Sigmoid colon (tissue), 3 donors: ENCODE measurements at regions not wholly inside any gene's neighbourhood (a gene's known extent, or its start where the extent isn't known, plus 50 kb on each side); places are given as distances from the start of the nearest gene placed in this dataset.

Experiments
- POLR2A ChIP-seq, 2 donors: fragments of 450-650 bp; IDR thresholded peaks; one replicate each; pipeline ENCODE4 v1.6.1; 2016; ENCODE audit warnings: antibody characterized with exemption in 2 of 2, mild to moderate bottlenecking in 2 of 2, moderate library complexity in 2 of 2
- TF ChIP-seq, protein P1 (sequence below), 4 experiments: fragments of 450-650 bp in 3 of 4; fragments of 200-600 bp in 1 of 4; IDR thresholded peaks; one replicate each; pipeline ENCODE4 v1.5.1; 2016 to 2019; ENCODE audit warnings: antibody characterized with exemption in 4 of 4, mild to moderate bottlenecking in 3 of 4, moderate library complexity in 2 of 4

DNA sequence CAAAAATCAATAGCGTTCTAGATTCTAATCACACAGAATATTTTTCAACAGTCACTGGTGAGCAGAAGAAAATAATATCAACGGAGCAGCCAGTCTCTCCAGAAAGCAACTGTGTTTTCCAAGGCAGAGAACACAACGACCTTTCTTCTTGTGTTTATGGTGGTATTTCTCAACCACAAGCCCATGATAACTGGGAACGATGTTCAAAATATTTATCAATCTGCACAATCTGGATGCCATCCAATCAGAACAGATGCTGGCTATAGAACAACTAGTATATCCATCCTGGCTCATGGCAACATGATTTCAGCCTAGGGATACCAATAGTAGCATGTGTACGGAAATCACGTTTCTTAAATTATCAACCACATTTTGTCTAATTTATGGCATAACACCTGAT is 162.7 kb upstream of the RUNX1 start:
- TF ChIP-seq, protein P1, sequence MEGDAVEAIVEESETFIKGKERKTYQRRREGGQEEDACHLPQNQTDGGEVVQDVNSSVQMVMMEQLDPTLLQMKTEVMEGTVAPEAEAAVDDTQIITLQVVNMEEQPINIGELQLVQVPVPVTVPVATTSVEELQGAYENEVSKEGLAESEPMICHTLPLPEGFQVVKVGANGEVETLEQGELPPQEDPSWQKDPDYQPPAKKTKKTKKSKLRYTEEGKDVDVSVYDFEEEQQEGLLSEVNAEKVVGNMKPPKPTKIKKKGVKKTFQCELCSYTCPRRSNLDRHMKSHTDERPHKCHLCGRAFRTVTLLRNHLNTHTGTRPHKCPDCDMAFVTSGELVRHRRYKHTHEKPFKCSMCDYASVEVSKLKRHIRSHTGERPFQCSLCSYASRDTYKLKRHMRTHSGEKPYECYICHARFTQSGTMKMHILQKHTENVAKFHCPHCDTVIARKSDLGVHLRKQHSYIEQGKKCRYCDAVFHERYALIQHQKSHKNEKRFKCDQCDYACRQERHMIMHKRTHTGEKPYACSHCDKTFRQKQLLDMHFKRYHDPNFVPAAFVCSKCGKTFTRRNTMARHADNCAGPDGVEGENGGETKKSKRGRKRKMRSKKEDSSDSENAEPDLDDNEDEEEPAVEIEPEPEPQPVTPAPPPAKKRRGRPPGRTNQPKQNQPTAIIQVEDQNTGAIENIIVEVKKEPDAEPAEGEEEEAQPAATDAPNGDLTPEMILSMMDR (IDR thresholded peaks at IDR 0.05) = no peak
- TF ChIP-seq POLR2A (IDR thresholded peaks at IDR 0.05) = no peak
